Hematopoietic multipotent progenitor cell treated with erythropoietin and hydrocortisone succinate and interleukin-3 and kit ligand, for 6 days (in vitro differentiated cells): ENCODE measurements at regions not wholly inside any gene's neighbourhood (a gene's known extent, or its start where the extent isn't known, plus 50 kb on each side); places are given as distances from the start of the nearest gene placed in this dataset.

Source experiments
- DNase-seq: peaks from one replicate; pipeline ENCODE4 v3.0.0-alpha.2; 2015

GRCh38 chr16:13756411-13757140 is 163.4 kb upstream of the ERCC4 start:
- no peak for DNase-seq

- no peak for DNase-seq
Measured at GRCh38 chr16:13766334-13766733, 153.6 kb upstream of the ERCC4 start.

GRCh38 chr16:13767215-13767614 is 152.7 kb upstream of the ERCC4 start:
- no peak for DNase-seq

GRCh38 chr16:13768471-13768870 is 151.5 kb upstream of the ERCC4 start:
- DNase-seq, result no peak

- DNase-seq, result no peak
Measured at GRCh38 chr16:13770436-13770835, 149.5 kb upstream of the ERCC4 start.

- DNase-seq, result no peak
Measured at GRCh38 chr16:13772782-13773181, 147.2 kb upstream of the ERCC4 start.

GRCh38 chr16:13779676-13780075 is 140.3 kb upstream of the ERCC4 start:
- no peak for DNase-seq

- DNase-seq, result no peak
Measured at GRCh38 chr16:13780406-13781168, 139.4 kb upstream of the ERCC4 start.

- DNase-seq, result no peak
Measured at GRCh38 chr16:13781169-13781564, 138.8 kb upstream of the ERCC4 start.

- no peak for DNase-seq
Measured at GRCh38 chr16:13781575-13782338, 138.2 kb upstream of the ERCC4 start.

GRCh38 chr16:13791095-13791494 is 128.9 kb upstream of the ERCC4 start:
- DNase-seq, result no peak

GRCh38 chr16:13793841-13794409 is 126.0 kb upstream of the ERCC4 start:
- no peak for DNase-seq

GRCh38 chr16:13795131-13795530 is 124.8 kb upstream of the ERCC4 start:
- DNase-seq, result no peak

GRCh38 chr16:13797718-13798117 is 122.2 kb upstream of the ERCC4 start:
- DNase-seq, result no peak

GRCh38 chr16:13798211-13798610 is 121.7 kb upstream of the ERCC4 start:
- no peak for DNase-seq

GRCh38 chr16:13803974-13804373 is 116.0 kb upstream of the ERCC4 start:
- no peak for DNase-seq

- DNase-seq, result no peak
Measured at GRCh38 chr16:13805951-13806350, 114.0 kb upstream of the ERCC4 start.

- no peak for DNase-seq
Measured at GRCh38 chr16:13806671-13807070, 113.3 kb upstream of the ERCC4 start.

- DNase-seq, result no peak
Measured at GRCh38 chr16:13808102-13808501, 111.9 kb upstream of the ERCC4 start.

- DNase-seq, result no peak
Measured at GRCh38 chr16:13809765-13810164, 110.2 kb upstream of the ERCC4 start.

- no peak for DNase-seq
Measured at GRCh38 chr16:13811834-13812233, 108.1 kb upstream of the ERCC4 start.

GRCh38 chr16:13816701-13817100 is 103.3 kb upstream of the ERCC4 start:
- no peak for DNase-seq

GRCh38 chr16:13823501-13823900 is 96.5 kb upstream of the ERCC4 start:
- DNase-seq, result no peak
